ENCODE measurements at regions not wholly inside any gene's neighbourhood (a gene's known extent, or its start where the extent isn't known, plus 50 kb on each side); places are given as distances from the start of the nearest gene placed in this dataset.

DNA sequence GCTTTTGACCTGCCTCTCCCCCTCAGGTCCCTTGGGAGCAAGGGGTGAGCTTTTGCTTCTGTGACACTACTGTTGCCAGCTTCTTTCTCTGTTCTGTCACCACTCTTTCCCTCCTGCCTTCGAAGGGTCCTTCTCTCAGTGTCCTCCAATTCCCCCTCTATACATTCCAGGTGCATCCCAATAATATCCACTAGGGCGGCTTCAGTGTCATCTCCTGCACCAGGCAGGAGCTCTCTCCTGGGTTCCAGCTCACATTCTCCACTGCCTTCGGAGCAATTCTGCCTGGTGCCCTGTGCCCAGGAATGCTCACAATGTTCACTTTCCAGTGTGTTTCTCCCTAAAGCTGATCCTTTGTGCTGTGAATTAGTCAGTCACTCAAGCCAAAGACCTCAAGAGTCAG, 83.9 kb upstream of the CXCL14 start:
- TF ChIP-seq EZH2phosphoT487 (IDR thresholded peaks at IDR 0.05; ENCODE audit: low read depth, severe bottlenecking, unreplicated experiment), result no peak
- TF ChIP-seq, protein P1, sequence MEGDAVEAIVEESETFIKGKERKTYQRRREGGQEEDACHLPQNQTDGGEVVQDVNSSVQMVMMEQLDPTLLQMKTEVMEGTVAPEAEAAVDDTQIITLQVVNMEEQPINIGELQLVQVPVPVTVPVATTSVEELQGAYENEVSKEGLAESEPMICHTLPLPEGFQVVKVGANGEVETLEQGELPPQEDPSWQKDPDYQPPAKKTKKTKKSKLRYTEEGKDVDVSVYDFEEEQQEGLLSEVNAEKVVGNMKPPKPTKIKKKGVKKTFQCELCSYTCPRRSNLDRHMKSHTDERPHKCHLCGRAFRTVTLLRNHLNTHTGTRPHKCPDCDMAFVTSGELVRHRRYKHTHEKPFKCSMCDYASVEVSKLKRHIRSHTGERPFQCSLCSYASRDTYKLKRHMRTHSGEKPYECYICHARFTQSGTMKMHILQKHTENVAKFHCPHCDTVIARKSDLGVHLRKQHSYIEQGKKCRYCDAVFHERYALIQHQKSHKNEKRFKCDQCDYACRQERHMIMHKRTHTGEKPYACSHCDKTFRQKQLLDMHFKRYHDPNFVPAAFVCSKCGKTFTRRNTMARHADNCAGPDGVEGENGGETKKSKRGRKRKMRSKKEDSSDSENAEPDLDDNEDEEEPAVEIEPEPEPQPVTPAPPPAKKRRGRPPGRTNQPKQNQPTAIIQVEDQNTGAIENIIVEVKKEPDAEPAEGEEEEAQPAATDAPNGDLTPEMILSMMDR (IDR thresholded peaks at IDR 0.05; ENCODE audit: poor library complexity), result no peak
- no peak for TF ChIP-seq EZH2 (IDR thresholded peaks at IDR 0.05; ENCODE audit: borderline replicate concordance)
